ENCODE measurements at regions not wholly inside any gene's neighbourhood (a gene's known extent, or its start where the extent isn't known, plus 50 kb on each side); places are given as distances from the start of the nearest gene placed in this dataset.

- no peak for TF ChIP-seq CTCF (IDR thresholded peaks at IDR 0.05; ENCODE audit: low read depth, low read length)
- TF ChIP-seq POLR2A (IDR thresholded peaks at IDR 0.05; ENCODE audit: extremely low read depth, insufficient read length) = no peak
These were observed 72.3 kb upstream of the SYN3 start for GRCh38 chr22:33130473-33130872.

Data from NB4 (cell line).